A673 (cell line): ENCODE measurements at regions not wholly inside any gene's neighbourhood (a gene's known extent, or its start where the extent isn't known, plus 50 kb on each side); places are given as distances from the start of the nearest gene placed in this dataset.

Source experiments
- BruUV-seq: library from RNA; stranded (reverse); fragments of 400-500 nt; replicated peaks from 2 replicates; lab custom pipeline; 2021; lab: Mats Ljungman, UMichigan
- CTCF ChIA-PET: fragments of 300-600 bp; sonication (Branson Sonifier 250); formaldehyde crosslinking; loops from one replicate; lab custom pipeline; 2022; ENCODE audit warnings: antibody characterized with exemption; lab: Charles Lee
- POLR2A ChIA-PET: fragments of 300-600 bp; sonication (Branson Sonifier 250); formaldehyde crosslinking; loops from one replicate; lab custom pipeline; 2022; ENCODE audit warnings: antibody characterized with exemption; ENCODE audit not compliant: low non-redundant PET; lab: Charles Lee
- DNase-seq: peaks from one replicate; pipeline ENCODE4 v3.0.0-alpha.2; 2015; ENCODE audit warnings: low spot score
- H3K27ac ChIP-seq: fragments of 200-600 bp; sonication (generic); 2 replicates; pipeline ENCODE4 v1.5.1; 2016; ENCODE audit warnings: mixed run types, low read depth, mild to moderate bottlenecking, mixed read lengths, antibody characterized with exemption, low read length; ENCODE audit not compliant: poor library complexity, severe bottlenecking
- H3K27me3 ChIP-seq: fragments of 200-600 bp; sonication (generic); replicated peaks from 2 replicates; pipeline ENCODE4 v1.6.1; 2017; ENCODE audit warnings: mixed run types, low read depth, mild to moderate bottlenecking, mixed read lengths, antibody characterized with exemption, low read length; ENCODE audit not compliant: insufficient read depth, poor library complexity
- H3K36me3 ChIP-seq: fragments of 200-600 bp; sonication (generic); 2 replicates; pipeline ENCODE4 v1.6.1; 2016; ENCODE audit warnings: mixed run types, mild to moderate bottlenecking, mixed read lengths, antibody characterized with exemption, low read length; ENCODE audit not compliant: insufficient read depth, poor library complexity, severe bottlenecking
- H3K4me1 ChIP-seq: fragments of 200-600 bp; sonication (generic); 2 replicates; pipeline ENCODE4 v1.6.1; 2017; ENCODE audit warnings: mixed run types, mild to moderate bottlenecking, mixed read lengths, antibody characterized with exemption, low read length; ENCODE audit not compliant: insufficient read depth, poor library complexity, severe bottlenecking
- H3K4me3 ChIP-seq: fragments of 200-600 bp; sonication (generic); 2 replicates; pipeline ENCODE4 v1.5.1; 2016; ENCODE audit warnings: low read depth, mixed run types, mild to moderate bottlenecking, mixed read lengths, low read length; ENCODE audit not compliant: poor library complexity, severe bottlenecking
- H3K9me3 ChIP-seq: fragments of 200-600 bp; sonication (generic); 2 replicates; pipeline ENCODE4 v1.6.1; 2016; ENCODE audit warnings: mixed run types, low read depth, mild to moderate bottlenecking, mixed read lengths, antibody characterized with exemption, low read length; ENCODE audit not compliant: poor library complexity, severe bottlenecking
- CTCF ChIP-seq: fragments of 300-800, 200-600 bp; sonication (generic); conservative IDR thresholded peaks from 2 replicates; pipeline ENCODE4 v1.5.1; 2017; ENCODE audit warnings: low read depth, mild to moderate bottlenecking, antibody characterized with exemption, low read length, moderate library complexity, mixed read lengths
- EZH2 ChIP-seq: fragments of 200-600 bp; sonication (generic); IDR thresholded peaks from 2 replicates; pipeline ENCODE4 v1.6.1; 2017; ENCODE audit warnings: borderline replicate concordance, low read depth, mild to moderate bottlenecking, mixed read lengths, antibody characterized with exemption, low read length; ENCODE audit not compliant: poor library complexity, severe bottlenecking
- intact Hi-C: fragments of 100-400 bp; cut with micrococcal nuclease; formaldehyde crosslinking; loops from one replicate; pipeline ENCODE4 v1.10.0; 2022; ENCODE audit not compliant: unreplicated experiment

GRCh38 chr5:62206150-62206829 is 99.7 kb upstream of the KIF2A start:
- Histone ChIP-seq H3K27me3 (no peaks in the 10 kb centered on the region), H3K27ac (no peak overlapping the region), H3K36me3 (no peaks in the 10 kb centered on the region), H3K4me1 (no peaks in the 10 kb centered on the region), H3K4me3 (no peak overlapping the region), H3K9me3 (no peaks in the 10 kb centered on the region)
- TF ChIP-seq CTCF (peak; percentile 62), EZH2 (no peak)
- intact Hi-C loops, result no loop called here
- no TSS peak for BruUV-seq
- CTCF ChIA-PET, result no interaction called here
- POLR2A ChIA-PET, result no interaction called here
- peak; percentile 64 for DNase-seq

- ChIA-PET CTCF (interaction anchor here (0.6 kb wide), 1 partner anchor 16 kb away, joined by 3 read pairs; no protein-coding TSS in a partner anchor), POLR2A (interaction anchor here (0.5 kb wide), 1 partner anchor 184 kb away, joined by 3 read pairs; no protein-coding TSS in a partner anchor)
- intact Hi-C loops, result no loop called here
Measured at GRCh38 chr5:62208218-62208852, 97.7 kb upstream of the KIF2A start.

GRCh38 chr5:62211405-62211804 is 94.6 kb upstream of the KIF2A start:
- Histone ChIP-seq H3K4me1 (no peaks in the 10 kb centered on the region), H3K27me3 (no peaks in the 10 kb centered on the region), H3K36me3 (no peaks in the 10 kb centered on the region), H3K4me3 (no peak overlapping the region), H3K27ac (no peak overlapping the region), H3K9me3 (no peaks in the 10 kb centered on the region)
- TF ChIP-seq EZH2 (no peak), CTCF (no peak)
- intact Hi-C loops, result no loop called here
- CTCF ChIA-PET, result no interaction called here
- POLR2A ChIA-PET, result no interaction called here
- DNase-seq, result no peak
- no TSS peak for BruUV-seq

More at GRCh38 chr5:62208218-62208852, 97.7 kb upstream of the KIF2A start:
- no TSS peak for BruUV-seq
- no peak for TF ChIP-seq EZH2
- TF ChIP-seq CTCF, result no peak
- Histone ChIP-seq H3K27ac (no peak overlapping the region), H3K9me3 (no peaks in the 10 kb centered on the region), H3K36me3 (no peaks in the 10 kb centered on the region), H3K4me3 (no peak overlapping the region), H3K27me3 (no peaks in the 10 kb centered on the region), H3K4me1 (no peaks in the 10 kb centered on the region)
- DNase-seq, result no peak
